OCI-LY3 (cell line): ENCODE measurements at regions not wholly inside any gene's neighbourhood (a gene's known extent, or its start where the extent isn't known, plus 50 kb on each side); places are given as distances from the start of the nearest gene placed in this dataset.
"Not testable (repeated sequence)": the region's sequence is repeated elsewhere in the genome, so short reads cannot be mapped to it uniquely, and the experiment has no call there.

Experiments
- H2AFZ ChIP-seq: fragments of 200-600, 300-600 bp; shearing (Covaris generic); 2 replicates; pipeline ENCODE4 v1.6.0; 2014; ENCODE audit warnings: antibody characterized with exemption, low read depth, low read length
- H3K27ac ChIP-seq: fragments of 200-600, 300-600 bp; sonication (generic); 2 replicates; pipeline ENCODE4 v1.5.1; 2014; ENCODE audit warnings: mild to moderate bottlenecking, low read length, moderate library complexity, mixed read lengths
- H3K27me3 ChIP-seq: fragments of 200-600, 300-600 bp; sonication (generic); 2 replicates; pipeline ENCODE4 v1.6.1; 2014; ENCODE audit warnings: low read depth, low read length, mixed read lengths
- H3K36me3 ChIP-seq: fragments of 200-600, 300-600 bp; sonication (generic); replicated peaks from 2 replicates; pipeline ENCODE3; 2014; ENCODE audit warnings: low read depth, low read length, mixed read lengths
- H3K4me1 ChIP-seq: fragments of 300-600, 200-600 bp; sonication (generic); 2 replicates; pipeline ENCODE4 v1.6.1; 2014; ENCODE audit warnings: low read length, mixed read lengths
- H3K4me2 ChIP-seq: fragments of 200-600, 300-600 bp; sonication (generic); 2 replicates; pipeline ENCODE4 v1.6.1; 2014; ENCODE audit warnings: low read length, mixed read lengths
- H3K4me3 ChIP-seq: fragments of 300-600, 200-600 bp; sonication (generic); 2 replicates; pipeline ENCODE4 v1.5.1; 2014; ENCODE audit warnings: antibody characterized with exemption, mild to moderate bottlenecking, low read length, moderate library complexity
- H3K79me2 ChIP-seq: fragments of 300-600, 200-600 bp; shearing (Covaris generic); 2 replicates; pipeline ENCODE4 v1.6.1; 2014; ENCODE audit warnings: mild to moderate bottlenecking, low read length, mixed read lengths
- H3K9ac ChIP-seq: fragments of 300-600, 200-600 bp; shearing (Covaris generic); 2 replicates; pipeline ENCODE4 v1.6.0; 2014; ENCODE audit warnings: mild to moderate bottlenecking, low read length, moderate library complexity
- H3K9me3 ChIP-seq: fragments of 200-600, 300-600 bp; shearing (Covaris generic); 2 replicates; pipeline ENCODE4 v1.6.1; 2014; ENCODE audit warnings: low read length, mixed read lengths; ENCODE audit not compliant: insufficient read depth
- H4K20me1 ChIP-seq: fragments of 200-600, 300-600 bp; sonication (generic); 2 replicates; pipeline ENCODE4 v1.6.1; 2016; ENCODE audit warnings: low read length, mixed read lengths; ENCODE audit not compliant: insufficient read depth

- H3K4me1 ChIP-seq: peaks cover 28% of the 10 kb centered on the region
- not testable (repeated sequence) for H2AFZ ChIP-seq, H3K9me3 ChIP-seq, H3K4me3 ChIP-seq, H3K36me3 ChIP-seq, H3K9ac ChIP-seq, H3K4me2 ChIP-seq, H3K27me3 ChIP-seq
- peaks cover 46% of the 10 kb centered on the region for H3K79me2 ChIP-seq
- peaks cover 23% of the 10 kb centered on the region for H4K20me1 ChIP-seq
- peak overlapping the region; percentile 8; the same call in 1 of the 2 replicates for H3K27ac ChIP-seq
Measured at GRCh38 chr22:38375784-38376183, 58.6 kb upstream of the CSNK1E start.

GRCh38 chr22:38375005-38375404 lies 57.8 kb upstream of the CSNK1E start:
- H2AFZ ChIP-seq, H3K4me3 ChIP-seq, H3K9me3 ChIP-seq, H3K27me3 ChIP-seq, H3K4me2 ChIP-seq, H3K9ac ChIP-seq, H3K27ac ChIP-seq, H3K36me3 ChIP-seq: not testable (repeated sequence)
- peaks cover 18% of the 10 kb centered on the region for H4K20me1 ChIP-seq
- H3K4me1 ChIP-seq: peaks cover 28% of the 10 kb centered on the region
- peaks cover 39% of the 10 kb centered on the region for H3K79me2 ChIP-seq

- peak overlapping the region; percentile 18; the same call in 1 of the 2 replicates for H3K4me2 ChIP-seq
- H4K20me1 ChIP-seq: peaks cover 14% of the 10 kb centered on the region
- peaks cover 34% of the 10 kb centered on the region for H3K79me2 ChIP-seq
- not testable (repeated sequence) for H3K9ac ChIP-seq, H3K36me3 ChIP-seq, H3K4me3 ChIP-seq, H2AFZ ChIP-seq, H3K27me3 ChIP-seq, H3K9me3 ChIP-seq
- peak overlapping the region; percentile 59 for H3K27ac ChIP-seq
- peaks cover 33% of the 10 kb centered on the region for H3K4me1 ChIP-seq
Measured at GRCh38 chr22:38374433-38374831, 57.2 kb upstream of the CSNK1E start.

GRCh38 chr22:38373783-38374432 lies 56.7 kb upstream of the CSNK1E start:
- H3K4me3 ChIP-seq, H3K27me3 ChIP-seq, H3K9me3 ChIP-seq, H3K36me3 ChIP-seq, H2AFZ ChIP-seq, H3K9ac ChIP-seq: not testable (repeated sequence)
- Histone ChIP-seq H3K79me2 (peaks cover 31% of the 10 kb centered on the region), H3K4me1 (peaks cover 33% of the 10 kb centered on the region), H3K4me2 (peak overlapping the region; percentile 18; the same call in 1 of the 2 replicates), H4K20me1 (peaks cover 12% of the 10 kb centered on the region), H3K27ac (peak overlapping the region; percentile 59)

- H3K9me3 ChIP-seq, H3K27me3 ChIP-seq, H3K27ac ChIP-seq, H3K4me3 ChIP-seq, H3K4me2 ChIP-seq, H3K36me3 ChIP-seq, H3K9ac ChIP-seq, H4K20me1 ChIP-seq, H2AFZ ChIP-seq: not testable (repeated sequence)
- peaks cover 33% of the 10 kb centered on the region for H3K4me1 ChIP-seq
- H3K79me2 ChIP-seq: peaks cover 21% of the 10 kb centered on the region
Measured at GRCh38 chr22:38372665-38373064, 55.4 kb upstream of the CSNK1E start.

GRCh38 chr22:38370490-38370889 lies 53.3 kb upstream of the CSNK1E start:
- not testable (repeated sequence) for H2AFZ ChIP-seq, H3K27ac ChIP-seq, H3K27me3 ChIP-seq, H3K9me3 ChIP-seq, H3K4me2 ChIP-seq, H4K20me1 ChIP-seq, H3K9ac ChIP-seq, H3K36me3 ChIP-seq, H3K4me3 ChIP-seq
- Histone ChIP-seq H3K4me1 (peaks cover 25% of the 10 kb centered on the region), H3K79me2 (peaks cover 20% of the 10 kb centered on the region)

GRCh38 chr22:38369132-38369531 lies 51.9 kb upstream of the CSNK1E start:
- H3K27ac ChIP-seq, H3K4me3 ChIP-seq, H3K9me3 ChIP-seq, H3K27me3 ChIP-seq, H4K20me1 ChIP-seq, H3K4me2 ChIP-seq, H3K9ac ChIP-seq, H2AFZ ChIP-seq, H3K36me3 ChIP-seq: not testable (repeated sequence)
- peaks cover 14% of the 10 kb centered on the region; the same call in 1 of the 2 replicates for H3K79me2 ChIP-seq
- H3K4me1 ChIP-seq: peaks cover 12% of the 10 kb centered on the region
